AG10803 (cell line): ENCODE measurements at regions not wholly inside any gene's neighbourhood (a gene's known extent, or its start where the extent isn't known, plus 50 kb on each side); places are given as distances from the start of the nearest gene placed in this dataset.

Experiments used
- DNase-seq: peaks from one replicate; pipeline ENCODE4 v3.0.0; 2010; ENCODE audit warnings: low read depth
- H3K4me3 ChIP-seq: 2 replicates; pipeline ENCODE4 v1.5.1; 2011; ENCODE audit warnings: mild to moderate bottlenecking, low read length, control low read depth
- TF ChIP-seq, protein P1 (sequence below): conservative IDR thresholded peaks from 2 replicates; pipeline ENCODE4 v1.5.1; 2011; ENCODE audit warnings: mild to moderate bottlenecking, low read length, control low read depth, inconsistent platforms

- DNase-seq: no peak
- TF ChIP-seq, protein P1, sequence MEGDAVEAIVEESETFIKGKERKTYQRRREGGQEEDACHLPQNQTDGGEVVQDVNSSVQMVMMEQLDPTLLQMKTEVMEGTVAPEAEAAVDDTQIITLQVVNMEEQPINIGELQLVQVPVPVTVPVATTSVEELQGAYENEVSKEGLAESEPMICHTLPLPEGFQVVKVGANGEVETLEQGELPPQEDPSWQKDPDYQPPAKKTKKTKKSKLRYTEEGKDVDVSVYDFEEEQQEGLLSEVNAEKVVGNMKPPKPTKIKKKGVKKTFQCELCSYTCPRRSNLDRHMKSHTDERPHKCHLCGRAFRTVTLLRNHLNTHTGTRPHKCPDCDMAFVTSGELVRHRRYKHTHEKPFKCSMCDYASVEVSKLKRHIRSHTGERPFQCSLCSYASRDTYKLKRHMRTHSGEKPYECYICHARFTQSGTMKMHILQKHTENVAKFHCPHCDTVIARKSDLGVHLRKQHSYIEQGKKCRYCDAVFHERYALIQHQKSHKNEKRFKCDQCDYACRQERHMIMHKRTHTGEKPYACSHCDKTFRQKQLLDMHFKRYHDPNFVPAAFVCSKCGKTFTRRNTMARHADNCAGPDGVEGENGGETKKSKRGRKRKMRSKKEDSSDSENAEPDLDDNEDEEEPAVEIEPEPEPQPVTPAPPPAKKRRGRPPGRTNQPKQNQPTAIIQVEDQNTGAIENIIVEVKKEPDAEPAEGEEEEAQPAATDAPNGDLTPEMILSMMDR: no peak
- no peak overlapping the region for H3K4me3 ChIP-seq
These were observed 1247.7 kb downstream of the NSUN3 start for GRCh38 chr3:95310560-95310959.

DNA sequence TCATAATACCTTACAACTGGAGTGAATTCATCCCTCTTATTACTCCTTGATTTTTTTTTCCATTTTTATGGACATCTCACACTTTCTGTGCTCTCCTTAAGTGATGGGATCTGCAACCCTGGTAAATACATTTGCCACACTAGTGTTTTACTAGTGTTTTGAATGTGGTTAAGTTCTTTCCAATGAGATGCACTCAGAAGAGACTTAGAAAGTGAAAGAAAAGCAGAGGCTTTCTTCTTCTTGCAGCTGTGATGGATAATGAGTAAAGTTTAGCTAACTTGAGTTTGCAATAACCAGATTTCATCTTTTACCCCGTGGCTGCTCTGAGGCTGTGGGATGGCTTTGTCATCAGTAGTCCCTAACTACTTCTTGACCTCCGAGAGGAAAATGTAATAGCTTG is 1248.4 kb downstream of the NSUN3 start:
- TF ChIP-seq, protein P1: no peak
- no peak overlapping the region for H3K4me3 ChIP-seq
- DNase-seq: no peak

- TF ChIP-seq, protein P1: no peak
- no peak overlapping the region for H3K4me3 ChIP-seq
- no peak for DNase-seq
These were observed 1249.8 kb downstream of the NSUN3 start for GRCh38 chr3:95312650-95313049.

DNA sequence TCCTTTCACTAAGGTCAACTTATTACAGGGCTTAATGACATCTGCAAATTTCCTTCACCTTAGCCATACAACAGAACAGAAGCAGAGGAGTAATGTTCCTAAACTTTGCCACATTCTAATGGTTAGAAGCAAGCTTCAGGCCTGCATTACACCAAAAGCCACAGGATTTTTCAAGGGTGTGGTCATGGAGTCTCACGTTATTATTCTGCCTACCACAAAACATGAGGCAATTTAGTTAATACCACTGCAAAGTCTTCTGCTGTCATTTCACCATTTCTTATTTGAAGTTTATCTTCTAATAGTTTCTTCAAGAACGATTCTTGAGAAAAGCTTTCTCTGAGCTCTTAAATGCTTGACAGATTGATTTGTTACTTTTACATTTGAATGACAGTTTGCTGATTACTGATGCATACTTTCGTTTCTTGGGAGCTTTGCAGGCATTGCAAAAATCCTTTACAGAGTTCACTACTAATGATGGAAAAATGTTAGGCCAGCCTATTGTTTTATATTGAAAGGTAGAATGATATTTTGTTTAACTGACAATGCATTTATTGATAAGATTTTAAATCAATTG is 1257.1 kb downstream of the NSUN3 start:
- TF ChIP-seq, protein P1: no peak
- H3K4me3 ChIP-seq: no peak overlapping the region
- no peak for DNase-seq

DNA sequence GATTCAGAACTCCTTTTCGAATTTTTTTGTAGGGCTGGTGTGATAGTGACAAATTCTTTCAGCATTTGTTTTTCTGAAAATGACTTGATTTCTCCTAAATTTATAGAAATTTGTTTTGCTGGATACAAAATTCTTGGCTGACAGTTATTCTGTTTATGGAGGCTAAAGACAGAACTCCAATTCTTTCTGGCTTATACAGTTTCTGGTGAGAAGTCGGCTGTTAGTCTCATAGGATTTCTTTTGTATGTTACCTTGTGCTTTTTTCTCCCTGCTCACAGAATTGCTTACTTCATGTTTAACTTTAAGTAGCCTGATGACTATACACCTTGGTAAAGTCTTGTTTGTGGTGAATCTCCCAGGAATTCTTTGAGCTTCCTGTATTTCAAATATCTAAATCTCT is 1264.6 kb downstream of the NSUN3 start:
- no peak for DNase-seq
- no peak overlapping the region for H3K4me3 ChIP-seq
- TF ChIP-seq, protein P1: no peak

DNA sequence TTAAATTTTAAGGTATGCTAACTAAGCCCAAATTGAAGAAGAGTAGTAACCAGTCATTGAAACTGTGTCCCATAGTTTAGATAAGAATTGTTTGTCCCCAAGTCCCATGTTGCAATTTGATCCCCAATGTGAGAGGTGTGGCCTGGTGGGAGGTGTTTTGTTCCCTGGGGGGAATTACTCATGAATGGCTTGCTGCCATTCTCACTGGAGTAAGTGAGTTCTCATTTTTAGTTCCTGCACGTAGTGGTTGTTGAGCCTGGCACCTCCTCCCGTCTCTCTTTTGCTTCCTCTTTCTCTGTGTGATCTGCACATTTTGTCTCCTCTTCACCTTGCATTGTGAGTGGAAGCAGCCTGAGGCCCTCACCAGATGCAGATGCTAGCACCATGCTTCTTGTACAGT is 1271.0 kb downstream of the NSUN3 start:
- TF ChIP-seq, protein P1: no peak
- no peak for DNase-seq

GRCh38 chr3:95334461-95334860 is 1271.6 kb downstream of the NSUN3 start:
- no peak overlapping the region for H3K4me3 ChIP-seq
- DNase-seq: no peak
- TF ChIP-seq, protein P1: no peak

More for the DNA sequence above, 1271.0 kb downstream of the NSUN3 start:
- H3K4me3 ChIP-seq: no peak overlapping the region
